NCI-H2227 (cell line): ENCODE measurements at regions not wholly inside any gene's neighbourhood (a gene's known extent, or its start where the extent isn't known, plus 50 kb on each side); places are given as distances from the start of the nearest gene placed in this dataset.

ENCODE experiments used
- DNase-seq: peaks from one replicate; lab custom pipeline; 2025; ENCODE audit not compliant: unreplicated experiment; lab: John Stamatoyannopoulos, UW

- no peak for DNase-seq
Observed at GRCh38 chr2:62566847-62567246, 60.9 kb upstream of the TMEM17 start.

- no peak for DNase-seq
Observed at GRCh38 chr2:62565309-62565908, 59.4 kb upstream of the TMEM17 start.

- DNase-seq, result no peak
Observed at GRCh38 chr2:62564380-62565137, 58.6 kb upstream of the TMEM17 start.

DNA sequence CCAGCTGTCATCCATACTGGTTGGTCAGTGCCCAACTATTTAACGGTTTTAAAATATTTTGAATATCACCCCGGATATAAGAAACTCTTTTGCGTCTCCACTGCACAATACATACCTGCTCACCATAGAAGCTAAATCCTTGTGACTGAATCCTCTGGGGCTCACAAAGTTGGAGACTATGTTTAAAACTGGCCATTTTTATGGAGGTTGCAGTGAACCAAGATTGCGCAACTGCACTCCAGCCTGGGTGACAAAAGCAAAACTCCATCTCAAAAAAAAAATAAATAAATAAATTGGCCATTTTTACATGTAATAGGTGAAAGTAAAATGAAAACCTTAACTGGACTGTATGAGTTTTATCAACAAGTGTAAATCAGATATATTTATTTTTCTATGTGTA is 55.6 kb upstream of the TMEM17 start:
- DNase-seq, result no peak

GRCh38 chr2:62559582-62559981 is 53.6 kb upstream of the TMEM17 start:
- no peak for DNase-seq

DNA sequence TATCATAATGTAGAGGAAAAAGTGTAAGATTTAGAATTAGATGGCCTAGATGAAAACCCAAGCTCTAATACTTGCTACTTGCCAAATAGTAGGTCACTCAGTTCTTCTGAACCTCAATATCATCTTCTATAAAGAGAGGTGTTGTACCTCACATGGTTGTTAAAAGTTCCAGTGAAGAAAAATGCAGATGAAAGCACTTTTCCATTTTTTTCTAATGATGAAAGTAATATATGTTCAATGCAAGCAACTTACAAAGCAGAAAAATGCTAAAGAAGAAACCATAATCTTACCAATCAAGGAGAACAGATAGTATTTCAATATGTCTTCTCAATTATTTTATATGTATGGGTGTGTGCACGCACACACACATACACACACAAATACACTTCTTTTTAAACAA is 52.7 kb upstream of the TMEM17 start:
- no peak for DNase-seq

GRCh38 chr2:62556086-62556485 is 50.1 kb upstream of the TMEM17 start:
- no peak for DNase-seq
